ENCODE measurements at regions not wholly inside any gene's neighbourhood (a gene's known extent, or its start where the extent isn't known, plus 50 kb on each side); places are given as distances from the start of the nearest gene placed in this dataset.

DNA sequence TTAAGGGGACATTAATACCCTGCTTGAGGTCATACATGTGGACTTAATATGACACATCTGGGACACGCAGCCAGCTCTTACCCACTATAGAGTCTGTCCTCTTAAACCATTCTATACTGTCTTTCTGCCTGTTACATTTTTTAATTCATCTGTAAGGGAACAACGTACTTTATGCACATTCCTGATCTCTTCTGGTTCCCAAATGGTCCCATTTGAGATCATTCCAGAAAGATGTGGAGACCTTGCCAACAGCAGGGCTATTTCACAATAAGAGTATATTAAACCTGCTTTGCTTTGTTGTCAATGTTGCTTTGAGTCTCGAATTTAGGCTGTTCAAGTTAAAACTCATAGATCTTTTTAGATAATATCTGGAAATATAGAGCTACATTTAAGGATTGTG, 332.2 kb upstream of the RAG2 start:
- no peak for DNase-seq (ENCODE audit: low read depth, low spot score)
- RAD21 ChIA-PET (ENCODE audit: low non-redundant PET in 1 of 2, low total read pairs in 2 of 2, uncharacterized antibody in 2 of 2, unreplicated experiment in 2 of 2) = no interaction called here
- POLR2A ChIA-PET = no interaction called here
- H3K4me3 ChIP-seq (replicated peaks in 1 of 2; ENCODE audit: low read depth in 1 of 2, low read length in 2 of 2) = no peak overlapping the region
- H4K20me1 ChIP-seq (ENCODE audit: insufficient read depth) = no peaks in the 10 kb centered on the region
- H3K27me3 ChIP-seq (ENCODE audit: insufficient read depth, low read length) = no peaks in the 10 kb centered on the region
- no peaks in the 10 kb centered on the region for H3K36me3 ChIP-seq (ENCODE audit: control insufficient read depth in 1 of 2, insufficient read depth in 2 of 2, low read length in 2 of 2)
- no peaks in the 10 kb centered on the region for H3K4me1 ChIP-seq (ENCODE audit: control insufficient read depth in 1 of 2, insufficient read depth in 2 of 2, low read length in 2 of 2)
- no peak for ATAC-seq
- no peak overlapping the region for H2AFZ ChIP-seq (ENCODE audit: low read depth, low read length, poor library complexity, severe bottlenecking)
- intact Hi-C loops (cut with micrococcal nuclease) = no loop called here
- CTCF ChIA-PET = no interaction called here
- no peak for TF ChIP-seq CTCF (IDR thresholded peaks at IDR 0.05 in 2 of 3, conservative IDR thresholded peaks at IDR 0.05 in 1 of 3; ENCODE audit: borderline replicate concordance in 1 of 3, insufficient read depth in 1 of 3, low read depth in 2 of 3, low read length in 2 of 3)
- no peak overlapping the region for H3K27ac ChIP-seq (ENCODE audit: low read depth, low read length)
- no peaks in the 10 kb centered on the region for H3K79me2 ChIP-seq (ENCODE audit: insufficient read depth, low read length)
- peaks cover 0 to 12% of the 10 kb centered on the region in 2 experiments; a peak in 1 of 4 replicates for H3K9me3 ChIP-seq (ENCODE audit: control insufficient read depth in 1 of 2, insufficient read depth in 1 of 2, low read depth in 1 of 2, low read length in 2 of 2)
- H3K4me2 ChIP-seq (ENCODE audit: low read length) = no peak overlapping the region
- no TSS peak for BruUV-seq (replicated peaks)
- no peak overlapping the region for H3K9ac ChIP-seq (ENCODE audit: low read length)
- no peaks in the 10 kb centered on the region for H3K9me2 ChIP-seq (ENCODE audit: insufficient read depth)

- Histone ChIP-seq H3K9me3 (ENCODE audit: control insufficient read depth in 1 of 2, insufficient read depth in 1 of 2, low read depth in 1 of 2, low read length in 2 of 2) (peaks cover 0 to 12% of the 10 kb centered on the region in 2 experiments; a peak in 2 of 4 replicates), H4K20me1 (ENCODE audit: insufficient read depth) (no peaks in the 10 kb centered on the region), H3K9me2 (ENCODE audit: insufficient read depth) (no peaks in the 10 kb centered on the region), H3K4me3 (replicated peaks in 1 of 2; ENCODE audit: low read depth in 1 of 2, low read length in 2 of 2) (no peak overlapping the region), H3K27ac (ENCODE audit: low read depth, low read length) (no peak overlapping the region), H3K4me2 (ENCODE audit: low read length) (no peak overlapping the region), H3K27me3 (ENCODE audit: insufficient read depth, low read length) (no peaks in the 10 kb centered on the region), H3K4me1 (ENCODE audit: control insufficient read depth in 1 of 2, insufficient read depth in 2 of 2, low read length in 2 of 2) (no peaks in the 10 kb centered on the region), H2AFZ (ENCODE audit: low read depth, low read length, poor library complexity, severe bottlenecking) (no peak overlapping the region), H3K9ac (ENCODE audit: low read length) (no peak overlapping the region), H3K36me3 (ENCODE audit: control insufficient read depth in 1 of 2, insufficient read depth in 2 of 2, low read length in 2 of 2) (no peaks in the 10 kb centered on the region), H3K79me2 (ENCODE audit: insufficient read depth, low read length) (no peaks in the 10 kb centered on the region)
- no peak for DNase-seq (ENCODE audit: low read depth, low spot score)
- BruUV-seq (replicated peaks) = no TSS peak
- ATAC-seq = no peak
- ChIA-PET CTCF (no interaction called here), RAD21 (ENCODE audit: low non-redundant PET in 1 of 2, low total read pairs in 2 of 2, uncharacterized antibody in 2 of 2, unreplicated experiment in 2 of 2) (no interaction called here), POLR2A (no interaction called here)
- intact Hi-C loops (cut with micrococcal nuclease) = no loop called here
- TF ChIP-seq SP1 (IDR thresholded peaks at IDR 0.05; ENCODE audit: low read depth) (no peak), TCF7L2 (IDR thresholded peaks at IDR 0.05; ENCODE audit: borderline replicate concordance, extremely low read depth, insufficient read depth, insufficient read length) (no peak), JUND (IDR thresholded peaks at IDR 0.05) (no peak), POLR2AphosphoS5 (IDR thresholded peaks at IDR 0.05; ENCODE audit: low read depth, low read length) (no peak), ELF1 (IDR thresholded peaks at IDR 0.05; ENCODE audit: borderline replicate concordance, low read depth) (no peak), CTCF (IDR thresholded peaks at IDR 0.05 in 2 of 3, conservative IDR thresholded peaks at IDR 0.05 in 1 of 3; ENCODE audit: borderline replicate concordance in 1 of 3, insufficient read depth in 1 of 3, low read depth in 2 of 3, low read length in 2 of 3) (no peak), SIN3A (IDR thresholded peaks at IDR 0.05; ENCODE audit: low read depth) (no peak), RAD21 (IDR thresholded peaks at IDR 0.05; ENCODE audit: low read depth) (no peak), EGR1 (IDR thresholded peaks at IDR 0.05; ENCODE audit: low read depth) (no peak), SRF (IDR thresholded peaks at IDR 0.05; ENCODE audit: low read depth) (no peak), EZH2 (IDR thresholded peaks at IDR 0.05) (no peak), ZNF274 (IDR thresholded peaks at IDR 0.05; ENCODE audit: low read depth, low read length) (no peak), EZH2phosphoT487 (IDR thresholded peaks at IDR 0.05; ENCODE audit: borderline replicate concordance) (no peak), YY1 (IDR thresholded peaks at IDR 0.05; ENCODE audit: extremely low read depth, insufficient replicate concordance, low read depth, low read length) (no peak), CEBPB (IDR thresholded peaks at IDR 0.05; ENCODE audit: low read depth) (no peak), FOSL1 (IDR thresholded peaks at IDR 0.05; ENCODE audit: low read depth) (no peak)
- TF ChIP-seq, protein P1, sequence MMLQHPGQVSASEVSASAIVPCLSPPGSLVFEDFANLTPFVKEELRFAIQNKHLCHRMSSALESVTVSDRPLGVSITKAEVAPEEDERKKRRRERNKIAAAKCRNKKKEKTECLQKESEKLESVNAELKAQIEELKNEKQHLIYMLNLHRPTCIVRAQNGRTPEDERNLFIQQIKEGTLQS (IDR thresholded peaks at IDR 0.05) = no peak
These were observed 331.4 kb upstream of the RAG2 start for GRCh38 chr11:36929401-36929800.
